Mesenchymal stem cell (in vitro differentiated cells and primary cell): ENCODE measurements at regions not wholly inside any gene's neighbourhood (a gene's known extent, or its start where the extent isn't known, plus 50 kb on each side); places are given as distances from the start of the nearest gene placed in this dataset.

ENCODE experiments used
- DNase-seq: peaks from one replicate; pipeline ENCODE4 v3.0.0-alpha.2; 2013
- H2AFZ ChIP-seq: one replicate; pipeline ENCODE4 v1.6.1; 2013; ENCODE audit warnings: low read depth, mild to moderate bottlenecking, control low read depth, inconsistent platforms, low read length, moderate library complexity
- H2AK5ac ChIP-seq: 2 replicates; pipeline ENCODE4 v1.6.1; 2013; ENCODE audit warnings: low read length, moderate library complexity, mild to moderate bottlenecking, inconsistent platforms; ENCODE audit not compliant: severe bottlenecking
- H2BK120ac ChIP-seq: one replicate; pipeline ENCODE4 v1.6.1; 2013; ENCODE audit warnings: low read depth, mild to moderate bottlenecking, inconsistent platforms, low read length, moderate library complexity
- H2BK12ac ChIP-seq, 2 experiments: one replicate each; pipeline ENCODE4 v1.6.1; 2013; ENCODE audit warnings: inconsistent platforms in 2 of 2, low read length in 2 of 2, mild to moderate bottlenecking in 2 of 2, moderate library complexity in 2 of 2, control low read depth in 1 of 2
- H2BK15ac ChIP-seq: one replicate; pipeline ENCODE4 v1.6.1; 2013; ENCODE audit warnings: mild to moderate bottlenecking, low read depth, inconsistent platforms; ENCODE audit not compliant: poor library complexity, severe bottlenecking
- H2BK5ac ChIP-seq: 2 replicates; pipeline ENCODE4 v1.6.1; 2013; ENCODE audit warnings: low read depth, mild to moderate bottlenecking, low read length, control low read depth, inconsistent platforms; ENCODE audit not compliant: poor library complexity, severe bottlenecking
- H3K14ac ChIP-seq, 2 experiments: one replicate each; pipeline ENCODE4 v1.6.1; 2013; ENCODE audit warnings: inconsistent platforms in 2 of 2, low read length in 2 of 2, control low read depth in 1 of 2, mild to moderate bottlenecking in 1 of 2, moderate library complexity in 1 of 2
- H3K18ac ChIP-seq, 2 experiments: one replicate each; pipeline ENCODE4 v1.6.1; 2013; ENCODE audit warnings: inconsistent platforms in 2 of 2, low read length in 2 of 2, control low read depth in 1 of 2, low read depth in 1 of 2, mild to moderate bottlenecking in 1 of 2
- H3K23ac ChIP-seq, 2 experiments: one replicate each; pipeline ENCODE4 v1.6.1; 2013; ENCODE audit warnings: inconsistent platforms in 2 of 2, low read length in 2 of 2, mild to moderate bottlenecking in 2 of 2, moderate library complexity in 2 of 2, control low read depth in 1 of 2
- H3K27ac ChIP-seq: 2 replicates; pipeline ENCODE4 v1.5.1; 2013; ENCODE audit warnings: mild to moderate bottlenecking, moderate library complexity, low read length, control low read depth, inconsistent platforms; ENCODE audit not compliant: poor library complexity, severe bottlenecking
- H3K27me3 ChIP-seq, 2 experiments: 2 replicates each; pipeline versions ENCODE4 v1.6.1 to v1.7.0; 2013; ENCODE audit warnings: low read length in 2 of 2, mild to moderate bottlenecking in 2 of 2, moderate library complexity in 2 of 2, control low read depth in 1 of 2, inconsistent platforms in 1 of 2; ENCODE audit not compliant: control insufficient read depth in 1 of 2, insufficient read depth in 1 of 2
- H3K36me3 ChIP-seq, 2 experiments: 2 replicates each; pipeline versions ENCODE4 v1.6.1 to v1.7.0; 2013; ENCODE audit warnings: low read length in 2 of 2, control low read depth in 1 of 2, inconsistent platforms in 1 of 2, low read depth in 1 of 2, mild to moderate bottlenecking in 1 of 2; ENCODE audit not compliant: insufficient read depth in 2 of 2, control insufficient read depth in 1 of 2
- H3K4ac ChIP-seq, 2 experiments: one replicate each; pipeline ENCODE4 v1.6.1; 2013; ENCODE audit warnings: inconsistent platforms in 2 of 2, low read length in 2 of 2, mild to moderate bottlenecking in 2 of 2, moderate library complexity in 2 of 2, control low read depth in 1 of 2, low read depth in 1 of 2
- H3K4me1 ChIP-seq: 2 replicates; pipeline ENCODE4 v1.6.1; 2013; ENCODE audit warnings: low read depth, low read length, control low read depth; ENCODE audit not compliant: control insufficient read depth, insufficient read depth
- H3K4me2 ChIP-seq: 2 replicates; pipeline ENCODE4 v1.6.1; 2013; ENCODE audit warnings: low read length, mild to moderate bottlenecking, inconsistent platforms; ENCODE audit not compliant: poor library complexity, severe bottlenecking
- H3K4me3 ChIP-seq, 2 experiments: 2 replicates each; pipeline versions ENCODE4 v1.5.1 to v1.7.0; 2013; ENCODE audit warnings: low read length in 2 of 2, mild to moderate bottlenecking in 2 of 2, control low read depth in 1 of 2, low read depth in 1 of 2; ENCODE audit not compliant: insufficient read depth in 1 of 2
- H3K79me1 ChIP-seq: replicated peaks from 2 replicates; pipeline ENCODE4 v1.6.1; 2013; ENCODE audit warnings: mild to moderate bottlenecking, control low read depth, low read length, inconsistent platforms; ENCODE audit not compliant: poor library complexity, severe bottlenecking
- H3K9ac ChIP-seq: 2 replicates; pipeline ENCODE4 v1.7.0; 2013; ENCODE audit warnings: mild to moderate bottlenecking, low read length, moderate library complexity
- H3K9me3 ChIP-seq: 2 replicates; pipeline ENCODE4 v1.7.0; 2013; ENCODE audit warnings: mild to moderate bottlenecking, low read length; ENCODE audit not compliant: control insufficient read depth
- H4K8ac ChIP-seq: one replicate; pipeline ENCODE4 v1.6.1; 2013; ENCODE audit warnings: inconsistent platforms, mild to moderate bottlenecking, low read length, moderate library complexity
- H4K91ac ChIP-seq: one replicate; pipeline ENCODE4 v1.6.1; 2013; ENCODE audit warnings: mild to moderate bottlenecking, low read length, inconsistent platforms
- WGBS: methylation state at CpG from one replicate; pipeline ENCODE4 v1.1.7; 2013; ENCODE audit warnings: mixed read lengths; 5-methylcytosine and 5-hydroxymethylcytosine counted together

DNA sequence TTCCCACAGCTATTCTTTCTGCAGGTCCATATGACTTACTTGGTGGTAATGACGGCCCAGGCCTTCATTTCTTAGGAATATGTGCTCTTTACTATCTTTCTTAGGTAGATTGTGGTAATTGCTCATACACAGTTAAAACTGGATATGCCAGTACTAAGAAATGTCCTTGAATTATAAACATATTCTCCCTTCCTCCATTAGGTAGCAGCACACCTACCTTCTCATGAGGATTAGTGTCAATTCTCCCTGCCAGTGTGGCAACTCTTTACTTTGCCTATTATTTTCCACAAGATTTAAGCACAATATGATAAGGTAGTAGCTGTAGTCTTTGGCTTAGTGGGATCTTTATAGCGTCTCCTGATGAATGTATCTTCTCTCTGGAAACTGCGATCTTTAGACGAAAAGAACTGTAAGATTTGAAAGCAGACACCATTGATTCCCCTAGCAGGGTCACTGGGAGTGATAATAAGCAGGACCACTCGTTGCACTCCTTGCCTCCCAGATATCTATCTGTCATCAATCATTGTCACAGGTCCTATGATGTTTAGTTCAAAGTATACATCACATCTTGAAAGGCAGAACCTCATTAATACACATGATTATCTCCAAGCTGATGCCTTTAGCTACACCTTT is 1240.7 kb downstream of the C4orf33 start:
- H2AK5ac ChIP-seq: no peak overlapping the region
- H2BK15ac ChIP-seq: no peak overlapping the region
- WGBS: 77% methylated on average over 4 of the region's 5 CpGs
- H2BK5ac ChIP-seq: no peak overlapping the region
- H3K14ac ChIP-seq: no peak overlapping the region
- no peaks in the 10 kb centered on the region for H3K36me3 ChIP-seq
- H3K79me1 ChIP-seq: no peaks in the 10 kb centered on the region
- no peaks in the 10 kb centered on the region for H3K27me3 ChIP-seq
- no peaks in the 10 kb centered on the region for H3K4me1 ChIP-seq
- no peak overlapping the region for H3K18ac ChIP-seq
- H2AFZ ChIP-seq: no peak overlapping the region
- H2BK120ac ChIP-seq: no peak overlapping the region
- H4K8ac ChIP-seq: no peak overlapping the region
- no peak overlapping the region for H3K9ac ChIP-seq
- no peak overlapping the region for H4K91ac ChIP-seq
- H3K4ac ChIP-seq: no peak overlapping the region
- H2BK12ac ChIP-seq: no peak overlapping the region
- no peak overlapping the region for H3K4me2 ChIP-seq
- DNase-seq: peak; percentile 3
- no peak overlapping the region for H3K4me3 ChIP-seq
- H3K27ac ChIP-seq: no peak overlapping the region
- no peaks in the 10 kb centered on the region for H3K9me3 ChIP-seq
- H3K23ac ChIP-seq: no peak overlapping the region

DNA sequence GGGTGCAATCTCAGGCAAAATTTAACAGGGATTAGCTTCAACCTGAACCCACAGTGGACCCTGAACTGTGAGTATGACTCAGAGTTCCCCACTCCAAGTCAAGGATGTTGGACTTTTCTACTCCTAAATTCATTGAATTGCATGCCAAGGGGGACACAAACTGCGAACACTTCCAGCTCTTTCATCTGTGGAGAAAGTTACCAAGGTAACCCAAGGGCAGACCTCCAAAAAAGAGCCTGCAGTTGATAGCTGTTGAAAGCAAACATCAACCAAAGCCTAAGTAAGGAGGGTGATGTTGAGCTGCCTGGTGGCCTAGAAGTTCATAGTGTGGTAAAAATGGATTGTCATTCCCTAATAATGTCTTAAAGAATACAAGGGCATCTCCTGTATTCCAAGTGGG is 1242.9 kb downstream of the C4orf33 start:
- Histone ChIP-seq H2BK12ac (no peak overlapping the region), H3K27ac (no peak overlapping the region), H4K91ac (no peak overlapping the region), H3K4me3 (no peak overlapping the region), H3K4me1 (no peaks in the 10 kb centered on the region), H3K4ac (no peak overlapping the region), H4K8ac (no peak overlapping the region), H3K18ac (no peak overlapping the region), H2BK15ac (no peak overlapping the region), H2AFZ (no peak overlapping the region), H2AK5ac (no peak overlapping the region), H3K27me3 (no peaks in the 10 kb centered on the region), H3K23ac (no peak overlapping the region), H2BK120ac (no peak overlapping the region), H3K79me1 (no peaks in the 10 kb centered on the region), H3K9ac (no peak overlapping the region), H2BK5ac (no peak overlapping the region), H3K14ac (no peak overlapping the region), H3K36me3 (no peaks in the 10 kb centered on the region), H3K4me2 (no peak overlapping the region), H3K9me3 (no peaks in the 10 kb centered on the region)
- no peak for DNase-seq
- WGBS: 83% methylated on average over 1 of the region's 1 CpG

DNA sequence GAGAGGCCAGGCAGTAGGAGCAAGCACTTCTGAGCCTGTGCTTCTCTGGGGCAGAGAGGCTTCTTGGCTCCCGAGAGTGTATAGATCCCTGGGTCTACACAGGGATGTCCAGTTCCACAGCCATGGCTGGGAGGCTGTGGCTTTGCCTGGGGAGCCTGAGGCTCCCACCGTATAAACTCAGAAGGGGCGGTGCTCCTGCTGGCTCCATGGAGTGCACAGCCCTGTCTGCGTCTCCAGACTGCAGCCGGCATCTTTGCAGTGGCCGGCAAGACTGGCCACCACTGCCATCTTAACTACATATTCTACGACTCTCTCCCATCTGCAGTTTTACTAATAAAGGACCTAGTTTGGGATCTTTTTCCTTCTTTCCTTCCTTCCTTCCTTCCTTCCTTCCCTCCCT is 1253.8 kb downstream of the C4orf33 start:
- Histone ChIP-seq H3K36me3 (no peaks in the 10 kb centered on the region), H3K23ac (no peak overlapping the region)
- WGBS: 88% methylated on average over 7 of the region's 7 CpGs

DNA sequence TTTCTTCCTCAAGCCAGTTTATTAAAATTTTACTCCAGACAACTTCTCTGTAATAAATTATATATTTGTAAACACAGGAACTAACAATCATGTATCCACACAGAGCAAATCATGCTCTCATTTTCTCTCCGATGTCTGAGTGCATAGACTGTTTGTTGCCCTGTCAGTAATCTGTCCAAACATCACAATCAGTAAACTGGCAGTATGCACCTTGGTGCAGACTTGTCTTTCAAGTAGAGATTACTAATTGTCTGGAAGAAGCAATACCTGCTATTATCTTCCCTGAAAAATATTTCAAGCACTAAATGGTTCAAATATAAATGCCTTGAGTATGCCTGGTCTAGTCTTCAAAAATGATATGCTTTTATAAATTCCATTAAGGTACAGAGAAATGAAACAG is 1260.9 kb downstream of the C4orf33 start:
- Histone ChIP-seq H3K18ac (no peak overlapping the region), H3K79me1 (no peaks in the 10 kb centered on the region), H3K9ac (no peak overlapping the region), H4K91ac (no peak overlapping the region), H2BK5ac (no peak overlapping the region), H3K27me3 (no peaks in the 10 kb centered on the region), H3K36me3 (no peaks in the 10 kb centered on the region), H2AFZ (no peak overlapping the region), H3K4me2 (no peak overlapping the region), H3K27ac (no peak overlapping the region), H2BK12ac (no peak overlapping the region), H2BK120ac (no peak overlapping the region), H3K23ac (no peak overlapping the region), H3K9me3 (no peaks in the 10 kb centered on the region), H3K14ac (no peak overlapping the region), H3K4me1 (no peaks in the 10 kb centered on the region), H2BK15ac (no peak overlapping the region), H3K4ac (no peak overlapping the region), H2AK5ac (no peak overlapping the region), H4K8ac (no peak overlapping the region), H3K4me3 (no peak overlapping the region)
- DNase-seq: no peak
- WGBS: 64% methylated on average over 1 of the region's 1 CpG

More for the DNA sequence above, 1253.8 kb downstream of the C4orf33 start:
- no peaks in the 10 kb centered on the region for H3K4me1 ChIP-seq
- H3K4me2 ChIP-seq: no peak overlapping the region
- no peaks in the 10 kb centered on the region for H3K9me3 ChIP-seq
- H2BK120ac ChIP-seq: no peak overlapping the region
- H3K4me3 ChIP-seq: no peak overlapping the region
- no peak overlapping the region for H4K8ac ChIP-seq
- H3K4ac ChIP-seq: no peak overlapping the region
- no peak for DNase-seq
- H3K18ac ChIP-seq: no peak overlapping the region
- H2BK12ac ChIP-seq: no peak overlapping the region
- H2AFZ ChIP-seq: no peak overlapping the region
- H3K9ac ChIP-seq: no peak overlapping the region
- no peak overlapping the region for H2BK5ac ChIP-seq
- peak overlapping the region in 1 of 2 experiments; percentile 39 for H3K14ac ChIP-seq
- H2AK5ac ChIP-seq: no peak overlapping the region
- no peak overlapping the region for H4K91ac ChIP-seq
- H3K79me1 ChIP-seq: no peaks in the 10 kb centered on the region
- no peak overlapping the region for H3K27ac ChIP-seq
- no peak overlapping the region for H2BK15ac ChIP-seq
- peaks cover 0 to 3% of the 10 kb centered on the region in 2 experiments for H3K27me3 ChIP-seq
